ELF-1 (cell line): ENCODE measurements at regions not wholly inside any gene's neighbourhood (a gene's known extent, or its start where the extent isn't known, plus 50 kb on each side); places are given as distances from the start of the nearest gene placed in this dataset.

Source experiments
- DNase-seq: peaks from one replicate; pipeline ENCODE4 v3.0.0-alpha.2; 2016; ENCODE audit warnings: low read depth, low spot score

DNA sequence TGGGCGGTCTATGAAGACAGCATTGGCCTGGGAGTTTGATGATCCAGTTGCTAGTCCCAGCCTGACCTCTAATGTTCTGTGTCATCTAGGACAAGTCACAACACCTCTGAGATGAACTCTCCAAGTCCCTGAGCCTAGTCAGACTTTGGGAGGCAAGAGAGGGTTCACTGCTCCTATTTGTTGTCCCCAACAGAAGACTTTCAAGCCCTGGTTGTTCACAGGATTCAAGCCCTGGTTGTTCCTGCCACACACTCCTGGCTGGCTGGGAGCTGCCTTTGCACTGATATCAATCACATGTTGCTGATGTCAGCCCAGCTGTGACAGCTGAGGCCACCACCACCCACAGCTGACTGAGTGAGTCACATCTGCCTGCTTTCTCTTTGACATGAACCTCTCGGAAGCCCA lies 253.2 kb upstream of the RASGEF1B start:
- peak; percentile 63 for DNase-seq

- no peak for DNase-seq
These were observed 252.3 kb upstream of the RASGEF1B start for GRCh38 chr4:81723927-81724587.

GRCh38 chr4:81723019-81723884 lies 251.5 kb upstream of the RASGEF1B start:
- no peak for DNase-seq

DNA sequence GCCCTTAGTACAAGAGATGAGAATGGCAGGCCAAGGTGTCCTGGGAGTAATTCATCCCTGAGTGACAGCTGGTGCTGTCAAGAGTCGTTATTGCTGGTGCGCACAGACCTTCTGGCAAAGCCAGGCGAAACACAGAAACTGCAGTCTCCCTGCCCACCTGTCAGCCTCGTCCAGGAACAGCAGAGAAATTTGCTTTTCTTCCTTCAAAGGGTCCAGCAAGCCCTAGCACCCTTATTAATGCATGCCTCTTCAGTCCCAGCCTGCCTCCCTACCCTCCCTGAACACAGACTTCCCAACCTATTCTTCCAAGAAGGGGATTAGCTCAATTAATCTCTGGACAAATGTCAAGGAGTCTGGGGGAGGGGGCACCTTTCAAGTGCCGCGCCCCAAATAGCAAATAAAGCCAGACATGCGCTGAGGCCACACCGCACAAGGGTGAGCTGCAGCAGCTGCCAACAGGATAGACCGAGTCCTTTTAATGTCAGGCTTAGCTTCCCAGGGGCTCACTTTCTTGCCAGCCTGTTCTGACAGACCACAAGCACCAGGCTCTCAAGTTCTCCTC lies 250.7 kb upstream of the RASGEF1B start:
- no peak for DNase-seq

GRCh38 chr4:81715757-81716156 lies 244.1 kb upstream of the RASGEF1B start:
- no peak for DNase-seq

GRCh38 chr4:81715357-81715756 lies 243.7 kb upstream of the RASGEF1B start:
- peak; percentile 66 for DNase-seq

DNA sequence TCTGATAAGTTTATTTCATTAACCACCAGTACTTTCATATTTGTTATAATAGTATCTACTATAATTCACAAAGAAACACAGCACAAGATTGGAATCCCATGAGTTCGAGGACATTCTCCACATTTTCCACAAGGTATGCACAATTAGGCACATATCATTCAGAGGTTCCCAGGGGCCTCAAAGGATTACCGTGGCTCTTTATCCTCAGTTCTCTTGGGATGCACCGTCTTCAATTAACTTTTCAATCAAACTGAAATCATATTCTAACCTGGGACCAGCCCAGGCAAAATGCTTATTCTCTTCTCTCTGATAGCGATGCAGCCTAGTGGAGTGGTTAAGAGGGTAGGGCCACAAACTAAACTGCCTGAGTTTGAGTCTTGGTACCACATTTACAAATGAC lies 242.6 kb upstream of the RASGEF1B start:
- DNase-seq, result no peak

- DNase-seq, result no peak
These were observed 241.0 kb upstream of the RASGEF1B start for GRCh38 chr4:81712714-81713113.

DNA sequence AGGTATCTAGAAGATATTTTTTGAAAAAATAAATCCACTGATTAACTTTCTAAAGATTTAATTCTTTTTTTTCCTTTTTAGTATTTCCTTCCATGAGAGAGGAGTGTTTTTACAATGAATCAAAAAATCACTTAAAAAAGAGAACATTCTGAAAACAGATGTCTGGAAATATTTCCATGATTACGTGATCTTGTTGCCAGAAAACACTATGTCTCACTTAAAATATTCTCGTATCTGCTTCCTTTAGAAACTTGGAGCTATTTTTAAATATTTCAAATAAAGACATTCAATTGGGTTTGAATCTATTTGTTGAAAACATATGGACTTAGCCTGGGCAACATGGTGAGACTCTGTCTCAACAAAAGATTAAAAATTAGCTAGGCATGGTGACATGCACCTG lies 232.8 kb upstream of the RASGEF1B start:
- no peak for DNase-seq

- DNase-seq, result no peak
These were observed 228.5 kb upstream of the RASGEF1B start for GRCh38 chr4:81700189-81700588.

- peak; percentile 55 for DNase-seq
These were observed 227.0 kb upstream of the RASGEF1B start for GRCh38 chr4:81698538-81699296.

GRCh38 chr4:81694176-81694913 lies 222.6 kb upstream of the RASGEF1B start:
- no peak for DNase-seq

GRCh38 chr4:81690871-81691270 lies 219.2 kb upstream of the RASGEF1B start:
- no peak for DNase-seq

- DNase-seq, result no peak
These were observed 216.4 kb upstream of the RASGEF1B start for GRCh38 chr4:81688085-81688484.

DNA sequence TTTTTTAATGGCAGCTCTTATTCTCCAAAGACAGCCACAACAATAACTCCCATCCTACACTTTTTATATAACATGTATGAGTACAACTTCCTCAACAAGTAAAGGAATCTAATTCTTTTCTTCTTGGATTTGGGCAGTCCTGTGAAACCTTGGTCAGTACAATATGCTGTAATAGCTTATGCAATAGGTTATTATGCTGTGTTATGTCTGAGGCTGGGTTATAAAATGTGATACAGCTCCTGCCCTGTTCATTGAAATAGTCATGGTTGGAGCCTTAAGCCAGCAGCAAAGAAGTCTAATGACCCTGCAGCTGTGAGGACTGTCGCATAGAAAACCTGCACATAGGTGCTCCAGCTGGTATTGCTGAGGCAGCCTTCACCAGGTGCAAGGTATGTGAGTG lies 215.8 kb upstream of the RASGEF1B start:
- DNase-seq, result no peak

DNA sequence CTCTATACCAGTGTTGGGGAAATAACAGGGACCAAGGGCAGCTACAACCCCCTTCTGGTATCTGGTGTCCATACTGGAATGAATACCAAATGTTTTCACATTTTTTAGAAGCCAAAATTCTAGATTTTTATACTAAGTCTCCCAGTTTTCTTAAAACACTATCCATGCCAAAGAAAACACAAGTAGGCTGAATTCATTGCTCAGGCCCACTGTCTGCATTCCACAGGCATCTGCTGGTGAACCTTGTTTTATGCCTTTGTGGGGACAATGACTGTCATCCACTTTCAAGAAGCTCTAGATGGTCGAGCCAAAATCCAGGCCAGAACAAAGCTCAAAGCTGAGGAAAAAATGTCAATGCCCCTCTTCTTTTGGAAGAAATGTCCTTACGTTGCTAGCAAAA lies 213.4 kb upstream of the RASGEF1B start:
- DNase-seq, result no peak

DNA sequence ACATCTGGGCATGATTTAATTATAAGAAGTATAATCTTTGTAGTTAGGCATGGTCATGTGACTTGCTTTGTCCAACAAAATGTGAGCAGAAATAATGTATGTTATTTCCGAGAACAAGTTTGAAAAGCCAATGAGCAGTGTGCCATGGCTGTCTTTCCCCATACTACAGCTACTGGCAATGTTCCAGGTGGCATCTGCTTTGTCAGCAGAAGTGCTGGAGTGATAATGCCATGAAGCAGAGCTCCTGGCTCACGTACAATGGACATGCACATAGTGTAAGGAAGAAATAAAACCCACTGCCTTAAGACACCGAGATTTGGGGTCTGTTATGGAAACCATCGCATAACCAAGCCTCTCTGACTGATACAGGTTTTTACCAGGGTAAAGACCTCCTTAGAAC lies 212.6 kb upstream of the RASGEF1B start:
- no peak for DNase-seq

DNA sequence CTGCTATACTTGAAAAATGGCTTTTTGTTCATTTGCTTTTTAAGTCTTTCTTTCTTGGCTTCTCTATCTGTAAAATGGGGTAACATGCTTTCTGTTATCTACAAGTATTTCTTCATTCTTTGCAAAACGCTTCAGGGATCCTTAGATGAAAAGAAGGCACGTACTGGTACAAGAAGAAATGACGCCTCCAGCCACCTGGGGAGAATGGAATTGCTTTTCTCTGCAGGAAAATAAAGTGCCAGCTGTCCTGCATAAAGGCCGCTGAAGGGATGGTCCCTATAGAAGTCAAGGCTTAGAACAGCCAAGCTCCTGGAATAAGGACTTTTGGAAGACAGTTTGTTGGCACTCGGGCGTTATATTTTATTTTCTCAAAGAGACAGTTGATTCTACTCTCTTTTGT lies 210.8 kb upstream of the RASGEF1B start:
- DNase-seq, result peak; percentile 28

GRCh38 chr4:81679315-81679714 lies 207.6 kb upstream of the RASGEF1B start:
- DNase-seq, result no peak

DNA sequence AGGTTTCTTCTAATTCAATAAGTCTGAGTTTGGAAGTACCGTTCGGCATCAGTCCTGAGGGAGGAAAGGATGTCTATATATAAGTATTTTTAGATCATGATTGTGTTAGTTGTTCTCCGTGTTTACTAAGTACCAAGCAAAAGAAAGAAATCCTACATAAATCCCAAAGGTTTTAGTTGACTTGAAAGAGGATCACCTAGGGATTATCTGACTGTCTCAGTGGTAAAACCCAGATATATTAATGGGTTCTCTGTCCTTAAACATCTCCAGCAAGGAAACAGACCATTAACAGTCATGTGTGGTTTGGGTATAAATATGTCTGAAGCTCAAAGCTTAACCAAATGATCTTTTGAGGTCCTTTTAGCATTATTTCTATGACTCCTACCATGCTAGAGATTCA lies 207.1 kb upstream of the RASGEF1B start:
- no peak for DNase-seq

- DNase-seq, result no peak
These were observed 204.8 kb upstream of the RASGEF1B start for GRCh38 chr4:81676537-81676936.
